GM13977 (cell line): ENCODE measurements at regions not wholly inside any gene's neighbourhood (a gene's known extent, or its start where the extent isn't known, plus 50 kb on each side); places are given as distances from the start of the nearest gene placed in this dataset.

Source experiments
- DNase-seq: peaks from one replicate; pipeline ENCODE4 v3.0.0; 2012; ENCODE audit warnings: low spot score
- CTCF ChIP-seq: IDR thresholded peaks from 2 replicates; pipeline ENCODE4 v1.5.1; 2012; ENCODE audit warnings: mild to moderate bottlenecking, control low read depth; ENCODE audit not compliant: insufficient read depth; ENCODE audit errors: extremely low read depth, missing control alignments
- in situ Hi-C: fragments of 300-500 bp; cut with MboI; formaldehyde crosslinking; loops from one replicate; pipeline ENCODE4 v1.12.0; 2022; ENCODE audit warnings: low sequenced_read_pairs, low pct_unique_long_range_greater_than_20kb, mixed read lengths, inconsistent platforms; ENCODE audit not compliant: unreplicated experiment

- DNase-seq: no peak
- no peak for TF ChIP-seq CTCF
These were observed 746.4 kb downstream of the CDH11 start for GRCh38 chr16:64375391-64375980.

GRCh38 chr16:64370112-64370511 lies 751.8 kb downstream of the CDH11 start:
- no peak for DNase-seq
- no peak for TF ChIP-seq CTCF
- in situ Hi-C loops: no loop called here

More at GRCh38 chr16:64375391-64375980, 746.4 kb downstream of the CDH11 start:
- in situ Hi-C loops: no loop called here

- TF ChIP-seq CTCF: no peak
- DNase-seq: no peak
These were observed 756.4 kb downstream of the CDH11 start for GRCh38 chr16:64365448-64365931.

GRCh38 chr16:64364894-64365293 lies 757.0 kb downstream of the CDH11 start:
- in situ Hi-C loops: no loop called here
- TF ChIP-seq CTCF: no peak
- no peak for DNase-seq

More at GRCh38 chr16:64365448-64365931, 756.4 kb downstream of the CDH11 start:
- in situ Hi-C loops: no loop called here

- TF ChIP-seq CTCF: no peak
- in situ Hi-C loops: no loop called here
- DNase-seq: no peak
These were observed 757.4 kb downstream of the CDH11 start for GRCh38 chr16:64364416-64364815.

- in situ Hi-C loops: no loop called here
- no peak for TF ChIP-seq CTCF
These were observed 757.8 kb downstream of the CDH11 start for GRCh38 chr16:64364016-64364415.

GRCh38 chr16:64363039-64363438 lies 758.8 kb downstream of the CDH11 start:
- in situ Hi-C loops: no loop called here
- TF ChIP-seq CTCF: no peak
- no peak for DNase-seq

More at GRCh38 chr16:64364016-64364415, 757.8 kb downstream of the CDH11 start:
- no peak for DNase-seq
